Neural progenitor cell (in vitro differentiated cells): ENCODE measurements at regions not wholly inside any gene's neighbourhood (a gene's known extent, or its start where the extent isn't known, plus 50 kb on each side); places are given as distances from the start of the nearest gene placed in this dataset.

Experiments
- EZH2 ChIP-seq: fragments of 200-600 bp; sonication (generic); IDR thresholded peaks from 2 replicates; pipeline ENCODE4 v1.6.1; 2017; ENCODE audit warnings: antibody characterized with exemption, mild to moderate bottlenecking, moderate library complexity
- EZH2phosphoT487 ChIP-seq: fragments of 200-600 bp; sonication (generic); IDR thresholded peaks from 2 replicates; pipeline ENCODE4 v1.6.1; 2017; ENCODE audit warnings: antibody characterized with exemption
- TF ChIP-seq, protein P1 (sequence below): fragments of 200-600 bp; sonication (generic); IDR thresholded peaks from 2 replicates; pipeline ENCODE4 v1.5.1; 2017; ENCODE audit warnings: antibody characterized with exemption, mild to moderate bottlenecking

DNA sequence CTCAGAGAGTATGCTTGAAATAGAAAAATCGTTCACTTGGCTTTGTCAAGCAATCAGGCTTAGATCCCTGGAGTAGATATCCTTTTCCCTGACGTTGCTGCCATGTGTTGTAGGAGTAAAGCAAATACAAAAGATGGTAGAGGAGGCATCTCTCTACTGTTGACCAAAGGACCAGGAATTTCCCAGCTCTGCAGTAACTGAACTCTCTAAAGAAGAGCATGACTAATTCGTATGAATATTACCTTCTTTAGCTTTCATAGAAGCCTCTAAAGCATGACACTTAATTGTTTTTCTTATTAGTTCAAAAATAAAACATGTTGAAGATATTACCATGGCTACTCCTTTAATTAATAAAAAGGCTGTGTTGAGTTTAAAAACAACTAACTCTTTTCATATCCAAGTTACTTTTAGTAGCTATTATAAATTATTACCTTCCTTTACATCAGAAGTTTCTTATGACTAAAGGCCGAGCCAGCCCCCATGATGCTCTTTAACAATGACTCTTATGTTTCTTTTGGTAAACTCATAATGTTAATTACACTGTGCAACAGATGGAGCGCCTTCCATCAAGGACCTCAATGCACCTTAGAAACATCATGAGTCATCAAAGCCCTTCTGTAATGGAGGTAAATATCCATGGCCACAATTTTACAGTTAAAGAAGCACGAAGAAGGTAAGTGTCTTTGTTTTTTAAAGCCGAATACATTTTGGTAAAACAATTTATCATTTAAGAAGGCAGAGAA, 352.4 kb downstream of the KLF5 start:
- TF ChIP-seq, protein P1, sequence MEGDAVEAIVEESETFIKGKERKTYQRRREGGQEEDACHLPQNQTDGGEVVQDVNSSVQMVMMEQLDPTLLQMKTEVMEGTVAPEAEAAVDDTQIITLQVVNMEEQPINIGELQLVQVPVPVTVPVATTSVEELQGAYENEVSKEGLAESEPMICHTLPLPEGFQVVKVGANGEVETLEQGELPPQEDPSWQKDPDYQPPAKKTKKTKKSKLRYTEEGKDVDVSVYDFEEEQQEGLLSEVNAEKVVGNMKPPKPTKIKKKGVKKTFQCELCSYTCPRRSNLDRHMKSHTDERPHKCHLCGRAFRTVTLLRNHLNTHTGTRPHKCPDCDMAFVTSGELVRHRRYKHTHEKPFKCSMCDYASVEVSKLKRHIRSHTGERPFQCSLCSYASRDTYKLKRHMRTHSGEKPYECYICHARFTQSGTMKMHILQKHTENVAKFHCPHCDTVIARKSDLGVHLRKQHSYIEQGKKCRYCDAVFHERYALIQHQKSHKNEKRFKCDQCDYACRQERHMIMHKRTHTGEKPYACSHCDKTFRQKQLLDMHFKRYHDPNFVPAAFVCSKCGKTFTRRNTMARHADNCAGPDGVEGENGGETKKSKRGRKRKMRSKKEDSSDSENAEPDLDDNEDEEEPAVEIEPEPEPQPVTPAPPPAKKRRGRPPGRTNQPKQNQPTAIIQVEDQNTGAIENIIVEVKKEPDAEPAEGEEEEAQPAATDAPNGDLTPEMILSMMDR, result no peak
- TF ChIP-seq EZH2 (no peak), EZH2phosphoT487 (no peak)
